ENCODE measurements at regions not wholly inside any gene's neighbourhood (a gene's known extent, or its start where the extent isn't known, plus 50 kb on each side); places are given as distances from the start of the nearest gene placed in this dataset.

- DNase-seq: no peak
Observed at GRCh38 chr21:22450507-22450906, 1452.3 kb downstream of the NCAM2 start.

GRCh38 chr21:22456241-22456640 lies 1458.0 kb downstream of the NCAM2 start:
- DNase-seq: no peak

- DNase-seq: no peak
Observed at GRCh38 chr21:22468893-22469292, 1470.7 kb downstream of the NCAM2 start.

- DNase-seq: no peak
Observed at GRCh38 chr21:22474403-22474802, 1476.2 kb downstream of the NCAM2 start.

- DNase-seq: no peak
Observed at GRCh38 chr21:22476214-22476613, 1478.0 kb downstream of the NCAM2 start.

GRCh38 chr21:22476726-22477646 lies 1478.8 kb downstream of the NCAM2 start:
- DNase-seq: no peak

GRCh38 chr21:22490049-22490448 lies 1491.8 kb downstream of the NCAM2 start:
- no peak for DNase-seq

GRCh38 chr21:22516230-22516629 lies 1518.0 kb downstream of the NCAM2 start:
- DNase-seq: no peak

- DNase-seq: no peak
Observed at GRCh38 chr21:22535630-22536029, 1537.4 kb downstream of the NCAM2 start.

- no peak for DNase-seq
Observed at GRCh38 chr21:22536509-22536908, 1538.3 kb downstream of the NCAM2 start.

GRCh38 chr21:22544747-22545146 lies 1546.5 kb downstream of the NCAM2 start:
- DNase-seq: no peak

- no peak for DNase-seq
Observed at GRCh38 chr21:22552390-22552789, 1554.2 kb downstream of the NCAM2 start.

- no peak for DNase-seq
Observed at GRCh38 chr21:22554690-22555316, 1556.6 kb downstream of the NCAM2 start.

GRCh38 chr21:22556829-22557228 lies 1558.6 kb downstream of the NCAM2 start:
- DNase-seq: no peak

GRCh38 chr21:22561946-22562345 lies 1563.7 kb downstream of the NCAM2 start:
- DNase-seq: no peak

GRCh38 chr21:22573834-22574233 lies 1575.6 kb downstream of the NCAM2 start:
- DNase-seq: no peak

GRCh38 chr21:22575165-22575584 lies 1577.0 kb downstream of the NCAM2 start:
- DNase-seq: peak in 1 of 2 donors; percentile 1

- no peak for DNase-seq
Observed at GRCh38 chr21:22579741-22580140, 1581.5 kb downstream of the NCAM2 start.

GRCh38 chr21:22582026-22582425 lies 1583.8 kb downstream of the NCAM2 start:
- DNase-seq: no peak

- no peak for DNase-seq
Observed at GRCh38 chr21:22584308-22584707, 1586.1 kb downstream of the NCAM2 start.

- DNase-seq: no peak
Observed at GRCh38 chr21:22585558-22585957, 1587.3 kb downstream of the NCAM2 start.

GRCh38 chr21:22597660-22598255 lies 1599.5 kb downstream of the NCAM2 start:
- no peak for DNase-seq

GRCh38 chr21:22609802-22610201 lies 1611.6 kb downstream of the NCAM2 start:
- no peak for DNase-seq

GRCh38 chr21:22627911-22628310 lies 1629.7 kb downstream of the NCAM2 start:
- no peak for DNase-seq

All from CD4-positive, alpha-beta T cell treated with Interferon alpha-2 for 1 hour (primary cell).